PC-3 (cell line): ENCODE measurements at regions not wholly inside any gene's neighbourhood (a gene's known extent, or its start where the extent isn't known, plus 50 kb on each side); places are given as distances from the start of the nearest gene placed in this dataset.

Experiments
- EZH2 ChIP-seq: fragments of 300-600 bp; sonication (generic); IDR thresholded peaks from one replicate; pipeline ENCODE4 v1.6.1; 2017; ENCODE audit warnings: antibody characterized with exemption, mild to moderate bottlenecking, low read length; ENCODE audit not compliant: unreplicated experiment
- EZH2phosphoT487 ChIP-seq: fragments of 300-600 bp; sonication (generic); IDR thresholded peaks from 2 replicates; pipeline ENCODE4 v1.6.1; 2018; ENCODE audit warnings: mild to moderate bottlenecking, antibody characterized with exemption, low read length, borderline replicate concordance
- TF ChIP-seq, protein P1 (sequence below): fragments of 300-600 bp; sonication (generic); conservative IDR thresholded peaks from 2 replicates; pipeline ENCODE4 v1.5.1; 2017; ENCODE audit warnings: antibody characterized with exemption, low read depth, mild to moderate bottlenecking, low read length

- TF ChIP-seq, protein P1, sequence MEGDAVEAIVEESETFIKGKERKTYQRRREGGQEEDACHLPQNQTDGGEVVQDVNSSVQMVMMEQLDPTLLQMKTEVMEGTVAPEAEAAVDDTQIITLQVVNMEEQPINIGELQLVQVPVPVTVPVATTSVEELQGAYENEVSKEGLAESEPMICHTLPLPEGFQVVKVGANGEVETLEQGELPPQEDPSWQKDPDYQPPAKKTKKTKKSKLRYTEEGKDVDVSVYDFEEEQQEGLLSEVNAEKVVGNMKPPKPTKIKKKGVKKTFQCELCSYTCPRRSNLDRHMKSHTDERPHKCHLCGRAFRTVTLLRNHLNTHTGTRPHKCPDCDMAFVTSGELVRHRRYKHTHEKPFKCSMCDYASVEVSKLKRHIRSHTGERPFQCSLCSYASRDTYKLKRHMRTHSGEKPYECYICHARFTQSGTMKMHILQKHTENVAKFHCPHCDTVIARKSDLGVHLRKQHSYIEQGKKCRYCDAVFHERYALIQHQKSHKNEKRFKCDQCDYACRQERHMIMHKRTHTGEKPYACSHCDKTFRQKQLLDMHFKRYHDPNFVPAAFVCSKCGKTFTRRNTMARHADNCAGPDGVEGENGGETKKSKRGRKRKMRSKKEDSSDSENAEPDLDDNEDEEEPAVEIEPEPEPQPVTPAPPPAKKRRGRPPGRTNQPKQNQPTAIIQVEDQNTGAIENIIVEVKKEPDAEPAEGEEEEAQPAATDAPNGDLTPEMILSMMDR = no peak
- TF ChIP-seq EZH2 (no peak), EZH2phosphoT487 (no peak)
These were observed 207.5 kb downstream of the SATB1 start for GRCh38 chr3:18217507-18218174.
